Astrocyte (in vitro differentiated cells and primary cell): ENCODE measurements at regions not wholly inside any gene's neighbourhood (a gene's known extent, or its start where the extent isn't known, plus 50 kb on each side); places are given as distances from the start of the nearest gene placed in this dataset.
"Not testable (repeated sequence)": the region's sequence is repeated elsewhere in the genome, so short reads cannot be mapped to it uniquely, and the experiment has no call there.

Experiments
- DNase-seq: peaks from one replicate; pipeline ENCODE4 v3.0.0-alpha.2; 2010; ENCODE audit warnings: low read depth
- FAIRE-seq: peaks from 2 replicates; lab custom pipeline; 2011; peaks lifted over from hg19 to GRCh38; lab: Jason Lieb, UNC
- H2AFZ ChIP-seq: 2 replicates; pipeline ENCODE4 v1.6.0; 2012; ENCODE audit warnings: low read depth, low read length, inconsistent platforms
- H3K27ac ChIP-seq: 2 replicates; pipeline ENCODE4 v1.5.1; 2011; ENCODE audit warnings: low read depth, low read length, inconsistent platforms
- H3K27me3 ChIP-seq: 2 replicates; pipeline ENCODE4 v1.6.0; 2011; ENCODE audit warnings: low read length, inconsistent platforms; ENCODE audit not compliant: insufficient read depth
- H3K36me3 ChIP-seq: 2 replicates; pipeline ENCODE4 v1.5.1; 2011; ENCODE audit warnings: low read length, inconsistent platforms; ENCODE audit not compliant: insufficient read depth
- H3K4me1 ChIP-seq: 2 replicates; pipeline ENCODE4 v1.5.1; 2011; ENCODE audit warnings: low read length, inconsistent platforms; ENCODE audit not compliant: insufficient read depth
- H3K4me2 ChIP-seq: 2 replicates; pipeline ENCODE4 v1.6.0; 2012; ENCODE audit warnings: low read length, inconsistent platforms
- H3K4me3 ChIP-seq: 2 replicates; pipeline ENCODE4 v1.5.1; 2011; ENCODE audit warnings: low read depth, mild to moderate bottlenecking, low read length, inconsistent platforms; ENCODE audit not compliant: insufficient read depth
- H3K79me2 ChIP-seq: 2 replicates; pipeline ENCODE4 v1.6.0; 2012; ENCODE audit warnings: mild to moderate bottlenecking, low read length, inconsistent platforms; ENCODE audit not compliant: insufficient read depth
- H3K9ac ChIP-seq: 2 replicates; pipeline ENCODE4 v1.6.0; 2012; ENCODE audit warnings: mild to moderate bottlenecking, low read length, inconsistent platforms
- H3K9me3 ChIP-seq: 2 replicates; pipeline ENCODE4 v1.5.1; 2012; ENCODE audit warnings: low read depth, mild to moderate bottlenecking, low read length, inconsistent platforms; ENCODE audit not compliant: insufficient read depth
- H4K20me1 ChIP-seq: 2 replicates; pipeline ENCODE4 v1.6.0; 2012; ENCODE audit warnings: low read length, inconsistent platforms; ENCODE audit not compliant: insufficient read depth
- H3K27ac Mint-ChIP-seq: one replicate; pipeline ENCODE4 v1.8.0; 2021; ENCODE audit warnings: mild to moderate bottlenecking, mixed read lengths; ENCODE audit not compliant: unreplicated experiment
- H3K27me3 Mint-ChIP-seq: one replicate; pipeline ENCODE4 v1.8.0; 2021; ENCODE audit warnings: low read depth, mixed read lengths; ENCODE audit not compliant: unreplicated experiment
- H3K36me3 Mint-ChIP-seq: one replicate; pipeline ENCODE4 v1.8.0; 2021; ENCODE audit warnings: low read depth, mixed read lengths; ENCODE audit not compliant: unreplicated experiment
- H3K4me1 Mint-ChIP-seq: one replicate; pipeline ENCODE4 v1.8.0; 2021; ENCODE audit warnings: low read depth, mixed read lengths; ENCODE audit not compliant: unreplicated experiment
- H3K4me3 Mint-ChIP-seq: one replicate; pipeline ENCODE4 v1.8.0; 2021; ENCODE audit warnings: mild to moderate bottlenecking, moderate library complexity, mixed read lengths; ENCODE audit not compliant: unreplicated experiment
- H3K9me3 Mint-ChIP-seq: one replicate; pipeline ENCODE4 v1.8.0; 2021; ENCODE audit warnings: mild to moderate bottlenecking, mixed read lengths; ENCODE audit not compliant: unreplicated experiment
- CTCF ChIP-seq: IDR thresholded peaks from 2 replicates; pipeline ENCODE4 v1.5.1; 2011; ENCODE audit warnings: low read depth, mild to moderate bottlenecking, inconsistent platforms, low read length, moderate library complexity; ENCODE audit not compliant: insufficient read depth
- EZH2 ChIP-seq: IDR thresholded peaks from 2 replicates; pipeline ENCODE4 v1.6.1; 2012; ENCODE audit warnings: mild to moderate bottlenecking, low read length, inconsistent platforms; ENCODE audit not compliant: insufficient read depth

- H3K27me3 ChIP-seq = peaks cover 11% of the 10 kb centered on the region
- H2AFZ ChIP-seq = no peak overlapping the region
- H3K4me3 ChIP-seq = no peak overlapping the region
- Mint-ChIP-seq H3K27ac (no peak overlapping the region), H3K36me3 (no peaks in the 10 kb centered on the region), H3K9me3 (peaks cover 4% of the 10 kb centered on the region), H3K27me3 (peaks cover 24% of the 10 kb centered on the region), H3K4me3 (no peak overlapping the region), H3K4me1 (no peaks in the 10 kb centered on the region)
- TF ChIP-seq CTCF = no peak
- H3K9me3 ChIP-seq = no peaks in the 10 kb centered on the region
- H3K36me3 ChIP-seq = no peaks in the 10 kb centered on the region
- FAIRE-seq = no peak
- no peak overlapping the region for H3K4me2 ChIP-seq
- no peaks in the 10 kb centered on the region for H3K4me1 ChIP-seq
- no peaks in the 10 kb centered on the region for H4K20me1 ChIP-seq
- H3K79me2 ChIP-seq = no peaks in the 10 kb centered on the region
- no peak overlapping the region for H3K9ac ChIP-seq
- H3K27ac ChIP-seq = no peak overlapping the region
- no peak for DNase-seq
Measured at GRCh38 chr13:26487781-26488180, 69.7 kb upstream of the WASF3 start.

GRCh38 chr13:26488236-26489003 lies 69.1 kb upstream of the WASF3 start:
- DNase-seq (no peak), FAIRE-seq (no peak)
- H3K4me3 ChIP-seq = no peak overlapping the region
- Mint-ChIP-seq H3K27me3 (peaks cover 24% of the 10 kb centered on the region), H3K36me3 (no peaks in the 10 kb centered on the region), H3K4me3 (no peak overlapping the region), H3K27ac (no peak overlapping the region), H3K9me3 (peaks cover 4% of the 10 kb centered on the region), H3K4me1 (no peaks in the 10 kb centered on the region)
- no peak for TF ChIP-seq CTCF
- no peak for TF ChIP-seq EZH2
- H3K27me3 ChIP-seq = peaks cover 11% of the 10 kb centered on the region
- H3K36me3 ChIP-seq = no peaks in the 10 kb centered on the region
- no peaks in the 10 kb centered on the region for H3K4me1 ChIP-seq
- no peak overlapping the region for H3K27ac ChIP-seq
- H3K4me2 ChIP-seq = no peak overlapping the region
- H3K9me3 ChIP-seq = no peaks in the 10 kb centered on the region
- no peaks in the 10 kb centered on the region for H3K79me2 ChIP-seq
- H4K20me1 ChIP-seq = no peaks in the 10 kb centered on the region
- H2AFZ ChIP-seq = no peak overlapping the region
- H3K9ac ChIP-seq = no peak overlapping the region

- not testable (repeated sequence) for H3K79me2 ChIP-seq, H4K20me1 ChIP-seq, H3K4me2 ChIP-seq, FAIRE-seq, H3K9ac ChIP-seq, H3K36me3 ChIP-seq, H3K27ac ChIP-seq, H3K9me3 ChIP-seq, H3K9me3 Mint-ChIP-seq, H3K36me3 Mint-ChIP-seq, H3K4me3 ChIP-seq, H3K4me3 Mint-ChIP-seq, H2AFZ ChIP-seq, H3K4me1 ChIP-seq, H3K4me1 Mint-ChIP-seq, DNase-seq, H3K27ac Mint-ChIP-seq
- H3K27me3 Mint-ChIP-seq = peaks cover 24% of the 10 kb centered on the region
- peaks cover 16% of the 10 kb centered on the region for H3K27me3 ChIP-seq
Measured at GRCh38 chr13:26492301-26492700, 65.2 kb upstream of the WASF3 start.
